ENCODE measurements at regions not wholly inside any gene's neighbourhood (a gene's known extent, or its start where the extent isn't known, plus 50 kb on each side); places are given as distances from the start of the nearest gene placed in this dataset.
"Not testable (repeated sequence)": the region's sequence is repeated elsewhere in the genome, so short reads cannot be mapped to it uniquely, and the experiment has no call there.

- no peak for DNase-seq
These were observed 55.9 kb downstream of the ZBTB18 start for GRCh38 chr1:244106837-244107493.

GRCh38 chr1:244111027-244111426 lies 59.9 kb downstream of the ZBTB18 start:
- no peak for DNase-seq

- DNase-seq: no peak
These were observed 61.0 kb downstream of the ZBTB18 start for GRCh38 chr1:244112041-244112440.

- DNase-seq: no peak
These were observed 61.6 kb downstream of the ZBTB18 start for GRCh38 chr1:244112636-244113035.

- DNase-seq: no peak
These were observed 62.6 kb downstream of the ZBTB18 start for GRCh38 chr1:244113532-244114320.

GRCh38 chr1:244114892-244115291 lies 63.8 kb downstream of the ZBTB18 start:
- no peak for DNase-seq

- DNase-seq: no peak
These were observed 65.9 kb downstream of the ZBTB18 start for GRCh38 chr1:244116946-244117345.

- no peak for DNase-seq
These were observed 67.2 kb downstream of the ZBTB18 start for GRCh38 chr1:244118109-244118761.

- DNase-seq: no peak
These were observed 77.7 kb downstream of the ZBTB18 start for GRCh38 chr1:244128591-244129383.

GRCh38 chr1:244137276-244137675 lies 86.2 kb downstream of the ZBTB18 start:
- DNase-seq: no peak

GRCh38 chr1:244137725-244138124 lies 86.6 kb downstream of the ZBTB18 start:
- DNase-seq: no peak

GRCh38 chr1:244138399-244138798 lies 87.3 kb downstream of the ZBTB18 start:
- no peak for DNase-seq

- DNase-seq: no peak
These were observed 88.6 kb downstream of the ZBTB18 start for GRCh38 chr1:244139655-244140054.

GRCh38 chr1:244140420-244140819 lies 89.3 kb downstream of the ZBTB18 start:
- no peak for DNase-seq

GRCh38 chr1:244144053-244144452 lies 93.0 kb downstream of the ZBTB18 start:
- DNase-seq: no peak

- no peak for DNase-seq
These were observed 99.0 kb downstream of the ZBTB18 start for GRCh38 chr1:244150071-244150470.

- DNase-seq: no peak
These were observed 99.6 kb downstream of the ZBTB18 start for GRCh38 chr1:244150665-244151064.

GRCh38 chr1:244151537-244151936 lies 100.5 kb downstream of the ZBTB18 start:
- no peak for DNase-seq

- no peak for DNase-seq
These were observed 103.4 kb downstream of the ZBTB18 start for GRCh38 chr1:244154508-244154871.

- DNase-seq: no peak
These were observed 103.9 kb downstream of the ZBTB18 start for GRCh38 chr1:244154872-244155531.

- no peak for DNase-seq
These were observed 104.6 kb downstream of the ZBTB18 start for GRCh38 chr1:244155661-244156060.

- DNase-seq: not testable (repeated sequence)
These were observed 105.5 kb downstream of the ZBTB18 start for GRCh38 chr1:244156617-244157016.

All from SIG-M5 (cell line).